Neural cell (in vitro differentiated cells): ENCODE measurements at regions not wholly inside any gene's neighbourhood (a gene's known extent, or its start where the extent isn't known, plus 50 kb on each side); places are given as distances from the start of the nearest gene placed in this dataset.

Experiments used
- H2AFZ ChIP-seq: fragments of 200-600, 300-800 bp; sonication (generic), shearing (Covaris generic); 2 replicates; pipeline ENCODE4 v1.6.0; 2014; ENCODE audit warnings: low read depth, mild to moderate bottlenecking, antibody characterized with exemption, low read length, moderate library complexity
- H3F3A ChIP-seq: fragments of 200-600 bp; shearing (Covaris generic); 2 replicates; pipeline ENCODE4 v1.6.1; 2016; ENCODE audit warnings: mild to moderate bottlenecking, moderate library complexity, mixed read lengths, antibody characterized with exemption, low read length; ENCODE audit not compliant: insufficient read depth, poor library complexity, severe bottlenecking
- H3K27ac ChIP-seq: fragments of 200-600, 300-800 bp; sonication (generic), shearing (Covaris generic); 2 replicates; pipeline ENCODE4 v1.5.1; 2014; ENCODE audit warnings: mild to moderate bottlenecking, low read length, moderate library complexity
- H3K27me3 ChIP-seq: fragments of 300-800, 200-600 bp; sonication (generic), shearing (Covaris generic); 2 replicates; pipeline ENCODE4 v1.6.0; 2014; ENCODE audit warnings: mild to moderate bottlenecking, low read depth, low read length, moderate library complexity; ENCODE audit not compliant: insufficient read depth
- H3K36me3 ChIP-seq: fragments of 300-800, 200-600 bp; sonication (generic), shearing (Covaris generic); 2 replicates; pipeline ENCODE4 v1.5.1; 2014; ENCODE audit warnings: mild to moderate bottlenecking, antibody characterized with exemption, low read length, moderate library complexity; ENCODE audit not compliant: insufficient read depth
- H3K4me2 ChIP-seq: fragments of 300-800, 200-600 bp; sonication (generic), shearing (Covaris generic); 2 replicates; pipeline ENCODE4 v1.6.0; 2014; ENCODE audit warnings: mild to moderate bottlenecking, low read length
- H3K4me3 ChIP-seq: fragments of 300-800, 200-600 bp; sonication (generic), shearing (Covaris generic); 2 replicates; pipeline ENCODE4 v1.5.1; 2014; ENCODE audit warnings: mild to moderate bottlenecking, low read length, moderate library complexity
- H3K79me2 ChIP-seq: fragments of 200-600 bp; shearing (Covaris generic); replicated peaks from 2 replicates; pipeline ENCODE4 v1.6.0; 2014; ENCODE audit warnings: mild to moderate bottlenecking, low read length, moderate library complexity; ENCODE audit not compliant: insufficient read depth
- H3K9ac ChIP-seq: fragments of 300-800, 200-600 bp; sonication (generic), shearing (Covaris generic); 2 replicates; pipeline ENCODE4 v1.6.1; 2016; ENCODE audit warnings: mild to moderate bottlenecking, low read length, mixed read lengths
- H3K9me2 ChIP-seq: fragments of 200-600 bp; shearing (Covaris generic); 2 replicates; pipeline ENCODE4 v1.6.1; 2016; ENCODE audit warnings: mild to moderate bottlenecking, low read length, mixed read lengths; ENCODE audit not compliant: insufficient read depth
- H3K9me3 ChIP-seq: fragments of 200-600, 300-800 bp; sonication (generic), shearing (Covaris generic); 2 replicates; pipeline ENCODE4 v1.6.1; 2016; ENCODE audit warnings: mild to moderate bottlenecking, mixed run types, low read length, moderate library complexity, mixed read lengths
- H4K20me1 ChIP-seq: fragments of 200-600 bp; shearing (Covaris generic); 2 replicates; pipeline ENCODE4 v1.6.1; 2016; ENCODE audit warnings: mild to moderate bottlenecking, mixed run types; ENCODE audit not compliant: insufficient read depth
- EZH2 ChIP-seq: fragments of 200-600, 300-800 bp; shearing (Covaris generic), sonication (generic); IDR thresholded peaks from 2 replicates; pipeline ENCODE4 v1.6.1; 2014; ENCODE audit warnings: antibody characterized with exemption, low read length, borderline replicate concordance, mild to moderate bottlenecking; ENCODE audit not compliant: insufficient read depth, poor library complexity, severe bottlenecking
- MXI1 ChIP-seq: fragments of 450-650 bp; conservative IDR thresholded peaks from 2 replicates; pipeline ENCODE4 v1.6.1; 2014; ENCODE audit warnings: antibody characterized with exemption, mild to moderate bottlenecking; ENCODE audit not compliant: poor library complexity, severe bottlenecking
- RAD21 ChIP-seq: fragments of 450-650 bp; conservative IDR thresholded peaks from 2 replicates; pipeline ENCODE4 v1.6.1; 2014; ENCODE audit warnings: antibody characterized with exemption, mild to moderate bottlenecking, moderate library complexity
- SMC3 ChIP-seq: fragments of 450-650 bp; conservative IDR thresholded peaks from 2 replicates; pipeline ENCODE4 v1.6.1; 2014; ENCODE audit warnings: antibody characterized with exemption, mild to moderate bottlenecking, moderate library complexity; ENCODE audit not compliant: poor library complexity
- TF ChIP-seq, protein P1 (sequence below): IDR thresholded peaks from 2 replicates; pipeline ENCODE4 v1.6.1; 2012; ENCODE audit warnings: borderline replicate concordance
- TF ChIP-seq, protein P2 (sequence below): fragments of 450-650 bp; IDR thresholded peaks from 2 replicates; pipeline ENCODE4 v1.5.1; 2014; ENCODE audit warnings: antibody characterized with exemption, mild to moderate bottlenecking, moderate library complexity; ENCODE audit not compliant: poor library complexity, severe bottlenecking

DNA sequence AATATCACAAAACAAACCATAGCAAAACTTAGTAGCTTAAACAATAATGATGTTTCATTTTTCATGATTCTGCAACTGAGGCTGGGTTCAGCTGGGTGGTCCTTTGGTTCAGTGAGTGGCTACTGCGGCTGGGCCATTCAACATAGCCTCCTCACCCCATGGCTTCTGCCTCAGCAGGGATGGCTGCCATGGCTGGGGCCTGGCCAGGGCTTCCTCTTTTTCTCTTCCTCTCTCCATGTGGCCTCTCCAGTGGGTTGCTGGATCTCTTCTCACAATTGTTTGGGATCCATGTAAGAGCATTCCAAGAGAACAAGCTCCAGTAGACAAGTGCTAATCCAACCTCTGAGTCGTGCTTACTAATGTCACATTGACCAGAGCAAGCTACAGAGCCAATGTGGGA, 248.6 kb upstream of the PLET1 start:
- H3K79me2 ChIP-seq = no peaks in the 10 kb centered on the region
- H3K27me3 ChIP-seq = no peaks in the 10 kb centered on the region
- H2AFZ ChIP-seq = no peak overlapping the region
- H3F3A ChIP-seq = no peaks in the 10 kb centered on the region
- no peaks in the 10 kb centered on the region for H3K9me3 ChIP-seq
- H3K4me3 ChIP-seq = no peak overlapping the region
- H3K36me3 ChIP-seq = no peaks in the 10 kb centered on the region
- H3K9me2 ChIP-seq = no peaks in the 10 kb centered on the region
- TF ChIP-seq, protein P1, sequence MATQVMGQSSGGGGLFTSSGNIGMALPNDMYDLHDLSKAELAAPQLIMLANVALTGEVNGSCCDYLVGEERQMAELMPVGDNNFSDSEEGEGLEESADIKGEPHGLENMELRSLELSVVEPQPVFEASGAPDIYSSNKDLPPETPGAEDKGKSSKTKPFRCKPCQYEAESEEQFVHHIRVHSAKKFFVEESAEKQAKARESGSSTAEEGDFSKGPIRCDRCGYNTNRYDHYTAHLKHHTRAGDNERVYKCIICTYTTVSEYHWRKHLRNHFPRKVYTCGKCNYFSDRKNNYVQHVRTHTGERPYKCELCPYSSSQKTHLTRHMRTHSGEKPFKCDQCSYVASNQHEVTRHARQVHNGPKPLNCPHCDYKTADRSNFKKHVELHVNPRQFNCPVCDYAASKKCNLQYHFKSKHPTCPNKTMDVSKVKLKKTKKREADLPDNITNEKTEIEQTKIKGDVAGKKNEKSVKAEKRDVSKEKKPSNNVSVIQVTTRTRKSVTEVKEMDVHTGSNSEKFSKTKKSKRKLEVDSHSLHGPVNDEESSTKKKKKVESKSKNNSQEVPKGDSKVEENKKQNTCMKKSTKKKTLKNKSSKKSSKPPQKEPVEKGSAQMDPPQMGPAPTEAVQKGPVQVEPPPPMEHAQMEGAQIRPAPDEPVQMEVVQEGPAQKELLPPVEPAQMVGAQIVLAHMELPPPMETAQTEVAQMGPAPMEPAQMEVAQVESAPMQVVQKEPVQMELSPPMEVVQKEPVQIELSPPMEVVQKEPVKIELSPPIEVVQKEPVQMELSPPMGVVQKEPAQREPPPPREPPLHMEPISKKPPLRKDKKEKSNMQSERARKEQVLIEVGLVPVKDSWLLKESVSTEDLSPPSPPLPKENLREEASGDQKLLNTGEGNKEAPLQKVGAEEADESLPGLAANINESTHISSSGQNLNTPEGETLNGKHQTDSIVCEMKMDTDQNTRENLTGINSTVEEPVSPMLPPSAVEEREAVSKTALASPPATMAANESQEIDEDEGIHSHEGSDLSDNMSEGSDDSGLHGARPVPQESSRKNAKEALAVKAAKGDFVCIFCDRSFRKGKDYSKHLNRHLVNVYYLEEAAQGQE = no peak
- TF ChIP-seq, protein P2, sequence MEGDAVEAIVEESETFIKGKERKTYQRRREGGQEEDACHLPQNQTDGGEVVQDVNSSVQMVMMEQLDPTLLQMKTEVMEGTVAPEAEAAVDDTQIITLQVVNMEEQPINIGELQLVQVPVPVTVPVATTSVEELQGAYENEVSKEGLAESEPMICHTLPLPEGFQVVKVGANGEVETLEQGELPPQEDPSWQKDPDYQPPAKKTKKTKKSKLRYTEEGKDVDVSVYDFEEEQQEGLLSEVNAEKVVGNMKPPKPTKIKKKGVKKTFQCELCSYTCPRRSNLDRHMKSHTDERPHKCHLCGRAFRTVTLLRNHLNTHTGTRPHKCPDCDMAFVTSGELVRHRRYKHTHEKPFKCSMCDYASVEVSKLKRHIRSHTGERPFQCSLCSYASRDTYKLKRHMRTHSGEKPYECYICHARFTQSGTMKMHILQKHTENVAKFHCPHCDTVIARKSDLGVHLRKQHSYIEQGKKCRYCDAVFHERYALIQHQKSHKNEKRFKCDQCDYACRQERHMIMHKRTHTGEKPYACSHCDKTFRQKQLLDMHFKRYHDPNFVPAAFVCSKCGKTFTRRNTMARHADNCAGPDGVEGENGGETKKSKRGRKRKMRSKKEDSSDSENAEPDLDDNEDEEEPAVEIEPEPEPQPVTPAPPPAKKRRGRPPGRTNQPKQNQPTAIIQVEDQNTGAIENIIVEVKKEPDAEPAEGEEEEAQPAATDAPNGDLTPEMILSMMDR = no peak
- TF ChIP-seq MXI1 (no peak), SMC3 (no peak), RAD21 (no peak)
- no peak overlapping the region for H3K4me2 ChIP-seq
- H4K20me1 ChIP-seq = no peaks in the 10 kb centered on the region
- H3K27ac ChIP-seq = no peak overlapping the region
- no peak overlapping the region for H3K9ac ChIP-seq

DNA sequence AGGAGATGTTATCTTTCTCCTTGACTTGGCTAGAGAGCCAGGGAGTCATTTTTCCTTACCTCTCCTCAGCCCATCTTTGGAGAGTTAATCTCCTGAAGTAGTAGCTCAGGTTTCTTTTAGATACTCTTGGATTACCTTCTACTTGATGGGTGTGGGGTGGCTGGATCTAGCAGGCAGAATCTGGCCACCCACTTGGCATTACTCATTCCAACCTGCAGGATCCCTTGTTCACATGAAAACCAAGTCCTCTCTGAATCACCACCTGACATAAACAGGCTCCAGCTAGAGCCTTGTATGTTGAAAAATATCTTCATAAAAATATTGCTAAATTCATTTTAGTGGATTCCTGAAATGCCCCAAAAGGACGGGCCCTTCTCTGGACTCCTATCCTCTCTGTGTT, 250.6 kb upstream of the PLET1 start:
- Histone ChIP-seq H2AFZ (no peak overlapping the region), H3K9ac (no peak overlapping the region), H3K36me3 (no peaks in the 10 kb centered on the region), H3K79me2 (no peaks in the 10 kb centered on the region), H4K20me1 (no peaks in the 10 kb centered on the region), H3F3A (no peaks in the 10 kb centered on the region), H3K9me3 (no peaks in the 10 kb centered on the region), H3K4me3 (no peak overlapping the region), H3K4me2 (no peak overlapping the region), H3K9me2 (no peaks in the 10 kb centered on the region), H3K27ac (no peak overlapping the region), H3K27me3 (no peaks in the 10 kb centered on the region)
- no peak for TF ChIP-seq MXI1
- TF ChIP-seq EZH2 = no peak
- TF ChIP-seq, protein P2 = no peak
